Activated CD8-positive, alpha-beta memory T cell treated with anti-CD3 and anti-CD28 coated beads, Interleukin-2, amount 10 ng/mL, durations not matched to agents 7 days and 5 days (primary cell): ENCODE measurements at regions not wholly inside any gene's neighbourhood (a gene's known extent, or its start where the extent isn't known, plus 50 kb on each side); places are given as distances from the start of the nearest gene placed in this dataset.
"Not testable (repeated sequence)": the region's sequence is repeated elsewhere in the genome, so short reads cannot be mapped to it uniquely, and the experiment has no call there.

Experiments used
- ATAC-seq: fragments of 150-1000 bp; cut with Tn5 transposase; one replicate; pipeline ENCODE4 v1.10.0; 2021; ENCODE audit warnings: moderate library complexity
- CTCF ChIA-PET: fragments of 350-600 bp; sonication (Branson Sonifier 250); formaldehyde crosslinking; loops from one replicate; lab custom pipeline; 2021; ENCODE audit warnings: antibody characterized with exemption; lab: Charles Lee
- DNase-seq: peaks from one replicate; pipeline ENCODE4 v3.0.0-alpha.2; 2020
- H3K27ac Mint-ChIP-seq: one replicate; pipeline ENCODE4 v1.8.0; 2021; ENCODE audit warnings: mild to moderate bottlenecking, mixed read lengths
- H3K27me3 Mint-ChIP-seq: one replicate; pipeline ENCODE4 v1.8.0; 2021; ENCODE audit warnings: mixed read lengths
- H3K36me3 Mint-ChIP-seq: one replicate; pipeline ENCODE4 v1.8.0; 2021; ENCODE audit warnings: mild to moderate bottlenecking, mixed read lengths
- H3K4me1 Mint-ChIP-seq: one replicate; pipeline ENCODE4 v1.8.0; 2021; ENCODE audit warnings: mixed read lengths
- H3K4me3 Mint-ChIP-seq: one replicate; pipeline ENCODE4 v1.8.0; 2021; ENCODE audit warnings: mild to moderate bottlenecking, moderate library complexity, mixed read lengths
- H3K9me3 Mint-ChIP-seq: one replicate; pipeline ENCODE4 v1.8.0; 2022; ENCODE audit warnings: low read depth, mixed read lengths

- Mint-ChIP-seq H3K27me3 (peaks cover 16% of the 10 kb centered on the region), H3K4me3 (no peak overlapping the region), H3K9me3 (no peaks in the 10 kb centered on the region), H3K4me1 (peaks cover 27% of the 10 kb centered on the region), H3K27ac (no peak overlapping the region), H3K36me3 (no peaks in the 10 kb centered on the region)
- CTCF ChIA-PET = no interaction called here
- DNase-seq (peak; percentile 59), ATAC-seq (peak; percentile 74)
Observed at GRCh38 chr12:124680863-124681778, 113.7 kb upstream of the NCOR2 start.

- peaks cover 6% of the 10 kb centered on the region for H3K27me3 Mint-ChIP-seq
- DNase-seq (no peak), ATAC-seq (no peak)
- no peak overlapping the region for H3K27ac Mint-ChIP-seq
- CTCF ChIA-PET = no interaction called here
- H3K4me1 Mint-ChIP-seq = peaks cover 15% of the 10 kb centered on the region
- no peak overlapping the region for H3K4me3 Mint-ChIP-seq
- no peaks in the 10 kb centered on the region for H3K36me3 Mint-ChIP-seq
- H3K9me3 Mint-ChIP-seq = no peaks in the 10 kb centered on the region
Observed at GRCh38 chr12:124679533-124680371, 112.3 kb upstream of the NCOR2 start.

GRCh38 chr12:124679047-124679446, 111.6 kb upstream of the NCOR2 start:
- Mint-ChIP-seq H3K4me3 (no peak overlapping the region), H3K27me3 (no peaks in the 10 kb centered on the region)
- no peak for ATAC-seq

GRCh38 chr12:124678421-124678893, 111.0 kb upstream of the NCOR2 start:
- Mint-ChIP-seq H3K4me1 (peaks cover 9% of the 10 kb centered on the region), H3K9me3 (no peaks in the 10 kb centered on the region), H3K36me3 (no peaks in the 10 kb centered on the region), H3K27me3 (no peaks in the 10 kb centered on the region), H3K4me3 (no peak overlapping the region), H3K27ac (no peak overlapping the region)
- DNase-seq (no peak), ATAC-seq (no peak)
- CTCF ChIA-PET = no interaction called here

More at GRCh38 chr12:124679047-124679446, 111.6 kb upstream of the NCOR2 start:
- Mint-ChIP-seq H3K27ac (no peak overlapping the region), H3K9me3 (no peaks in the 10 kb centered on the region), H3K4me1 (peaks cover 9% of the 10 kb centered on the region), H3K36me3 (no peaks in the 10 kb centered on the region)
- DNase-seq = no peak
- CTCF ChIA-PET = no interaction called here

GRCh38 chr12:124677552-124678356, 110.3 kb upstream of the NCOR2 start:
- no peak overlapping the region for H3K4me3 Mint-ChIP-seq
- no peaks in the 10 kb centered on the region for H3K27me3 Mint-ChIP-seq
- ATAC-seq (no peak), DNase-seq (no peak)
- no peaks in the 10 kb centered on the region for H3K9me3 Mint-ChIP-seq
- no peaks in the 10 kb centered on the region for H3K36me3 Mint-ChIP-seq
- peaks cover 7% of the 10 kb centered on the region for H3K4me1 Mint-ChIP-seq
- CTCF ChIA-PET = no interaction called here
- no peak overlapping the region for H3K27ac Mint-ChIP-seq

GRCh38 chr12:124676714-124677462, 109.5 kb upstream of the NCOR2 start:
- Mint-ChIP-seq H3K9me3 (no peaks in the 10 kb centered on the region), H3K4me1 (peaks cover 5% of the 10 kb centered on the region), H3K4me3 (no peak overlapping the region), H3K27me3 (no peaks in the 10 kb centered on the region), H3K36me3 (no peaks in the 10 kb centered on the region), H3K27ac (no peak overlapping the region)
- no peak for DNase-seq
- CTCF ChIA-PET = interaction anchor here (1.0 kb wide), 2 partner anchors 9 to 90 kb away, joined by 3 read pairs; no protein-coding TSS in a partner anchor
- no peak for ATAC-seq

GRCh38 chr12:124675881-124676713, 108.7 kb upstream of the NCOR2 start:
- H3K9me3 Mint-ChIP-seq = no peaks in the 10 kb centered on the region
- DNase-seq (no peak), ATAC-seq (no peak)

GRCh38 chr12:124674937-124675336, 107.5 kb upstream of the NCOR2 start:
- DNase-seq (no peak), ATAC-seq (no peak)
- CTCF ChIA-PET = no interaction called here
- Mint-ChIP-seq H3K4me1 (no peaks in the 10 kb centered on the region), H3K27me3 (peaks cover 2% of the 10 kb centered on the region), H3K27ac (no peak overlapping the region), H3K4me3 (no peak overlapping the region), H3K9me3 (no peaks in the 10 kb centered on the region), H3K36me3 (no peaks in the 10 kb centered on the region)

More at GRCh38 chr12:124675881-124676713, 108.7 kb upstream of the NCOR2 start:
- H3K4me1 Mint-ChIP-seq = no peaks in the 10 kb centered on the region
- CTCF ChIA-PET = interaction anchor here (1.0 kb wide), 2 partner anchors 10 to 90 kb away, joined by 3 read pairs; no protein-coding TSS in a partner anchor
- H3K27ac Mint-ChIP-seq = no peak overlapping the region
- no peaks in the 10 kb centered on the region for H3K27me3 Mint-ChIP-seq
- H3K4me3 Mint-ChIP-seq = no peak overlapping the region
- H3K36me3 Mint-ChIP-seq = no peaks in the 10 kb centered on the region

- no peak overlapping the region for H3K27ac Mint-ChIP-seq
- DNase-seq (no peak), ATAC-seq (no peak)
- no peak overlapping the region for H3K4me3 Mint-ChIP-seq
- H3K9me3 Mint-ChIP-seq = no peaks in the 10 kb centered on the region
- CTCF ChIA-PET = no interaction called here
- no peaks in the 10 kb centered on the region for H3K36me3 Mint-ChIP-seq
- H3K4me1 Mint-ChIP-seq = no peaks in the 10 kb centered on the region
- peaks cover 4% of the 10 kb centered on the region for H3K27me3 Mint-ChIP-seq
Observed at GRCh38 chr12:124673801-124674617, 106.6 kb upstream of the NCOR2 start.

- H3K4me1 Mint-ChIP-seq, H3K36me3 Mint-ChIP-seq, H3K4me3 Mint-ChIP-seq, DNase-seq, ATAC-seq, H3K27ac Mint-ChIP-seq, H3K27me3 Mint-ChIP-seq, H3K9me3 Mint-ChIP-seq: not testable (repeated sequence)
- CTCF ChIA-PET = interaction anchor here (0.7 kb wide), 1 partner anchor 19 kb away, joined by 3 read pairs; no protein-coding TSS in a partner anchor
Observed at GRCh38 chr12:124669271-124669721, 101.9 kb upstream of the NCOR2 start.

GRCh38 chr12:124668602-124669001, 101.2 kb upstream of the NCOR2 start:
- CTCF ChIA-PET = no interaction called here
- H3K36me3 Mint-ChIP-seq = no peaks in the 10 kb centered on the region
- H3K4me3 Mint-ChIP-seq = no peak overlapping the region
- ATAC-seq = no peak
- no peaks in the 10 kb centered on the region for H3K9me3 Mint-ChIP-seq
- DNase-seq = no peak
- H3K4me1 Mint-ChIP-seq = no peaks in the 10 kb centered on the region
- H3K27ac Mint-ChIP-seq = no peak overlapping the region
- peaks cover 4% of the 10 kb centered on the region for H3K27me3 Mint-ChIP-seq
